HG03095 (cell line): ENCODE measurements at regions not wholly inside any gene's neighbourhood (a gene's known extent, or its start where the extent isn't known, plus 50 kb on each side); places are given as distances from the start of the nearest gene placed in this dataset.

Source experiments
- ATAC-seq: cut with Tn5 transposase; IDR thresholded peaks from one replicate; pipeline ENCODE4 v1.9.1; 2021; ENCODE audit warnings: moderate library complexity; ENCODE audit not compliant: unreplicated experiment

DNA sequence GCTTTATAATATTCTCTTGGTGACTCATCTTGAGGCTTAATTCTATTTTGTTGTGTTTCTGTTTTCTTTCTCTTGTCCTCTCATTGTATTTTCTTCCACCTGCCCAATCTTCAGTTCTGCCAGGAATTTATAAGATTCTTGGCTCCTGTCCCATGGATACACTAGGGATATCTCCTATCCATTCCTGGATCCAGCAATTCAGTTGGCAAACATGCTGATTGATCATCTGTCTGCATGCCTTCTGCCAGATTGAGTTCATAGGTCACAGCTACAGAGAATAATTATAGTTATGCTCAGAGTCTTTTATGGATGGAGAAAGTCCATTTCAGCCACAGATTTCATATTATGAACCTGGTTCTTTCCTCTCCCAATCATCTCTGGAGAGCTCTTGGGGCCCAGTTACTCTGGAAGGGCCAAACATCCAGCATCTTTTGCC, 140.4 kb upstream of the MAGI2 start:
- no peak for ATAC-seq

- no peak for ATAC-seq
These were observed 137.6 kb upstream of the MAGI2 start for GRCh38 chr7:79590916-79591623.

- no peak for ATAC-seq
These were observed 136.9 kb upstream of the MAGI2 start for GRCh38 chr7:79590391-79590790.

DNA sequence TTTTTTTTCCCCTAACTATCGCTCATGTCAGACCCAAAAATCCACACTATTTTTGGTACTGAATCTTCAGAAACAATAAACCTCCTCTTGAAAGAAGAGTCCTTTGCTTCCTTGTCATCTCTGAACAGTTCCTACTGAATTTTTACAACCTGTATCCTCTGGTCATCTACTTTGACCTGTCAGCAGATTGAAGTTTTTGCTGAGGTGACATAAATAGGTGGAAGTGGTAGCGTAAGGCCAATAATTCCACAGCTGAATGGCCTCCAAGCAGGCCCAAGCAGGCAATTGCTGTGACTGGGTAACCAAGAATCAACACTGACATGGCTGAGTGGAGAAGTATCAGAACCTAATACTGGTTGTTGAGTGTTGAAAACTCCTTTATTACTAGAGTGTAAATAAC, 117.4 kb upstream of the MAGI2 start:
- no peak for ATAC-seq

DNA sequence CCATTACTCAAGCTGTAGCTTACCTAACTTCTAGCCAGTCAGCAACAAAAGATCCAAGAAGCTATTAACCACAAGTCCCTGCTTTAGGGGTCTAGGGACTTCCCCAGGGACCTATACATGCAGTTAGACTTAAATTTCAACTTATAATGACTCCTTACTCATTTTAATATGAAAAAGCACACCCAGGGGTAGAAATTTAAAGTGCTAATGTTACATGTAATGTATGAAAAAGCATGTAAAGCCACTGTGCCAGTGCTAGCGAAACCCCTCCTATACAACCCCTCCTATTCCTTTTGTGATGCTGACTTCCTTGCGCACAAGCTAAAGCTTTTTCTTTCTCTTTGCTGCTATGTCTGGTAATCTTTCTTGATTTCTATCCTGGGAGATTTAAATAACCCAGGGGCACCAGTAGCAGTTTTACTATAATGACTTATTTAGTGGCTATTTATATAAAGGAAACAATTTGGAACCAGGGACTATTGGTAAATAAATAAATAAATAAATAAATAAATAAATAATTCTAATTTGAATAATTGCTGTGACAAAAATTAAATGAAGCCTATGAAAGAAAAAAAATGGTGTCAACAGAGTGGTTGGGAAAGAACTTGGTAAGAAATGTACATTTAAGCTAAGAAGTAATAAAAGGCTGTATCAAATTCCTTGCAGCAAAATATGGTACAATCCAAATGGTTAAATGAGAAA, 110.5 kb upstream of the MAGI2 start:
- no peak for ATAC-seq

DNA sequence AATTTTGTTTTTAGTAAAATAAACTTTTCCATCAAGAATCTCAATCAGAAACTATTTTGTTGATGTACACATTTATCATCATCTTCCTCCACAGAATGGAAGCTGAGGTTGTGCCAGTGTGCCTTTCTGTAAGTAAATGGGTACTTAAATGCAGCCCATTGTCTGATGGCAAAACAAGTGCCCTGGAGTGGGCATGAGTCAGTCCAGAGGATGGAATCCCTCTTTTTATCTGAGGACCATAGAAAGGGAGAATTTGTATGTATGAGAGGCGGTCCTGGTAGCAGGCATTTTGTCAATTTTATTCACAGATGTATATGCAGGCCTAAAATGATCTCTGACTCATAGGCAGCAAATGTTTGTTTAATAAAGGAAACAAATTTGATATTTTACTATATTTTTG, 102.1 kb upstream of the MAGI2 start:
- no peak for ATAC-seq

DNA sequence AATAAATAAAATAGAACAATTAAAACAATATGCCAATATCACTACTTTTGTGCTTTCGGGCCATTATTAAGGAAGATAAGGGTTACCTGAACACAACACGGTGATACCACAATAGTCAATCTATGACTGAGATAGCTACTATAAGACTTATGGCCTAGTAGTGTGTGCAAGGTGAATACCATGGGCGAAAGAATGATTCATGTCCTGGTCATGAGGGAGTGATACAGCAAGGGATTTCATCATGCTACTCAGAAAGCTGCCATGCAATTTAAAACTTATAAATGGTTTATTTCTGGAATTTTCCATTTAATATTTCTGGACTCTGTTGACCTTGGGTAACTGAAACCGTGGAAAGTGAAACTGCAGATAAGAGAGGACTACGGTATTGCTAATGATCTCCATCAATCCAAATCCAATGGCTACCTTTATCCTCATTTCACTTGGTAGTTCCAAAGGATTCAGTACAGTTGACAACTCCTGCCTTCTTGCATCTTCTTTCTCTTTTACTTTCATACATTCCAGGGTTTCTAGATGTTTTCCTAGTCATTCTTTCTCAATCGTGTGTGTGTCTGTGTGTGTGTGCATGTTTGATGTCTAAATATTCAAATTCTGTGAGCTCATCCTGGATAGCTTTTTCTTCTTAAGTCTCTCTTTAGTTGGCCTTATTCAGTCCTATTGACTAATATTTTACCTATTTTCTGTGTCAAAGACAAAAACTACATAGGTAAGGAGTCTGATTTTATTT, 100.5 kb upstream of the MAGI2 start:
- no peak for ATAC-seq

DNA sequence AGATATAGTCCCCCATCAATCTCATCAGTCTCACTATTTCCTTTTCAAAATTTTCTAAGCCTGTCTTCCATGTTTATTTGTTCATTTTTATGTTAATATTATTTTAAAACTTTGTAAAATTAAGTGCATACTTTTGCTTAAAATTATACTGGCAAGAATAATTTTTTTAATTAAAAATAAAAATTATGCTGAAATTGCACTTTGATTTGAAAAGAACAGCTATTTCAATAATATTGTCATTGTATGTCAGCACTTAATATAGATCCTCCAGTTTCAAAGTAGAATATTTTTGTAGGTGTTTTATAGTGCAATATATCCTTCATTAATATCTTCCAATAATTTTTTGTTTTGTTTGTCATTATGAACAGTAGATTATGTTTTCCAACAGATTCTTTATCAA, 99.0 kb upstream of the MAGI2 start:
- ATAC-seq: no peak

- no peak for ATAC-seq
These were observed 95.3 kb upstream of the MAGI2 start for GRCh38 chr7:79548727-79549126.

DNA sequence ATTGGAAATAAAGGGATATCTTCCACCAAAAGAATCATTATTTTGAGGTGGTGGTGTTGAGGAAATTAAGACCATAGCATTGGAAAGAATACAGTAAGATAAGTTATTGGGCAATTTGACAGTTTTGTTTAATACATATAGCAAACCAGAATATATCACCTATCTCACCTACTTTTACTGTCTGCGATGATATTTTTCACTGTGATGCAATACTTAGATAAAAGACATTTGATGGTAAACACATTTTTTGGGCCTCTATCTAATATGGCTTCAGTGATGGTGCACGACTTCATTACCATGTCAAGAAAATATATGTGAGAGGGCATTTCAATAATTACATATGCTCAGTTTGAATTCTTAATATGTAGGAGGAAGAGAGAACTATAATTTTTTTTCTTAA, 93.7 kb upstream of the MAGI2 start:
- ATAC-seq: no peak

DNA sequence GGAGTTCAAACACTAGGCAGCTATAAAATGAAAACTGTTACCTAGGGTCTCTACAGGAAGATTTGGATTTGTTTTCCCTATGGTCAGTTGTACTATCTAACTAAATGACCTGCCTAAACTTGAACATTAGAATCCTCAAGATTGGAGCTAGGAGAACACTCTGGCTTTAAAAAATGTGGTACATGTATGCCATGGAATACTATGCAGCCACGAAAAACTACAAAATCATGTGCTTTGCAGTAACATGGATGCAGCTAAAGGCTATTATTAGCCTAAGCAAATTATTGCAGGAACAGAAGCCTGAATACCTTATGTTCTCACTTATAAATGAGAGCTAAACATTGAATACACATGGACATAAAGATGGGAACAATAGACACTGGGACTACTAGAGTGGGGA, 87.1 kb upstream of the MAGI2 start:
- ATAC-seq: no peak

DNA sequence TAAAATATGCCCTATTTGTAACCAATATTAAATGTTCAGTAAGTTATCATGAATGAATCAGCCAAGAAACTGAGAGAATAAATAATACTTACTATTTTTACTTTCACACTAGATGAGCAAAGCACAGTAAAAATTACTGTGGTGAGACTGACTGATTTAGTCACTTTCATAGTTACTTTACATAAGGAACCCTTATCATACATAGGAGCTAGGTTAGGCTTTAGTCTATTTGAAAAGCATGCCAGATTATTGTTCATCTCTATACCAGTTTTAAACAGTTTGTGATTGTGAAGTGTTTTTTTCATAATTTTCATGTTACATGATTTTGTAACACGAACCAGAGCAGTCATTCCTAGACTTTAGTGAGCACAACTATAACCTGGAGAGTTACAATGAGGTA, 80.7 kb upstream of the MAGI2 start:
- no peak for ATAC-seq

DNA sequence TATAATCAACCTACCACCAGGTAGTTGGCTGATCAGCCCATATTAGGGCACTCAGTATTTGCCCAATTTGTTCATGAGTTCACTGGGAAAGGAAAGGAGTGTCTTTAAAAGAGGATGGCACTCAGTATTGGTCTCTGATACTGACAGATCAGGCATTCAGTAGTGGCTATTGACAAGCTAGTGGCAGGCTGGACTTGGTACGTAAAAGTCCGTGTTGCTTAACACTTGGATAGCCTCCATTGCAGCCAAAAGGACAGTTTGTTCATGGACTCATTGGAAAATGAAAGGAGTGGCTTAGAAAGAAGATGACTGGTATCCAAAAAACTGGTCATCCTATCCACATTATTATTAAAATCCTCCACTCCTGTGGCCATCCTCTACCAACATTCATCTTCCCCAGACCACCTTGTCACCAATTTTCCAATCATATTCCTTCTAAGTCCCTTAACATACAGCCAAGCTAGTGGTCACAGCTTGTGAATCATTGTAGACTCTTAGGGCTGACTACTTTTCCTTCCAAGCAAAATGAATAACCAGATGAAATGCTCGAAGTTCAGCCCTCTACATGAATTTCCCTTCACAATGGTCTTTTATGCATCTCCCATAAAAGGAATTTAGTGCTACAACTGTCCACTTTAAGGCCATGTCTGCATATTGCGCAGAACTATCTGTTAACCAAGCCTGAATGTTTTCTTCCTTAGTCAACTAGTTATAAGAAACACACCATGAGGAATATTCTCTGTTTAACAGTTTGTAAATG, 78.6 kb upstream of the MAGI2 start:
- ATAC-seq: no peak

- no peak for ATAC-seq
These were observed 77.6 kb upstream of the MAGI2 start for GRCh38 chr7:79531116-79531515.

GRCh38 chr7:79529881-79530235, 76.4 kb upstream of the MAGI2 start:
- ATAC-seq: no peak

GRCh38 chr7:79529214-79529880, 75.9 kb upstream of the MAGI2 start:
- no peak for ATAC-seq

DNA sequence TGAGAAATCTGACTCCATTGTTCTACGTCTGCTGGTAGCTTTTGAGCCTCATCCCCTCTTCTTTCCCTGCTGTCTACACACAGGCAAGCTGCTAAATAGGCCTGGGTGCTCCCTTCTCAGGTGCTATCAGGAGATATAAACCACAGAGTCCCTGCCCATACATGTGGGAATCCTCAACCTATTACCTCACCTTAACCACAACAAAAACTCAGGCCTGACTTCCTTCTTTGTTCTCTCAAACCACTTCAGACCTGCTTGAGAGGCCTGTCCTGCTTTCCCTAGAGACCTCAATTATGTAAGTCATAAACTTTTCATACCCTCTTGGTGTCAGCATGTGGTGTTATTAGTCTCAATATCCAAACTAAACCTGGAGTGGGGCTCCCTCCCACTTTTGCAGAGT, 75.0 kb upstream of the MAGI2 start:
- ATAC-seq: no peak

DNA sequence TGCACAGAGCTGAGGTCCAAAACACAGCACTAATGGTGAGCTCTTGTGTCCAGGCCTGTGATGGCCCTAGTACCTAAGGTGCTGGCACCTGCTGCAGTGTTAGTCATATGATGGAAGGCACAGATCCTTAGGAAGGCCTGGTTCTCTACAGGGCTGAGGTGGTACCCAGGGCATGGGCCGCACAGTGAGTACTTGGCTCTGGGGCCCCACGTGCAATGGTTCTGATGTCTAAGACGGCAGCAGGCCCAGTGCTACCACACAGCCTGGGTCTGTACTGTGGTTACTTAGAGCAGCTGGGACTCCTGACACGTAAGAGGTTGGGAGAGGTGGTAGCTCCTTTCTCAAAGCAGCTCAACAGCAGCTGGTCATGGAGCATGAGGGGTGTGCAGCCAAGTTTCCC, 70.6 kb upstream of the MAGI2 start:
- no peak for ATAC-seq

GRCh38 chr7:79523436-79523835, 70.0 kb upstream of the MAGI2 start:
- no peak for ATAC-seq

GRCh38 chr7:79520543-79520942, 67.1 kb upstream of the MAGI2 start:
- ATAC-seq: no peak

DNA sequence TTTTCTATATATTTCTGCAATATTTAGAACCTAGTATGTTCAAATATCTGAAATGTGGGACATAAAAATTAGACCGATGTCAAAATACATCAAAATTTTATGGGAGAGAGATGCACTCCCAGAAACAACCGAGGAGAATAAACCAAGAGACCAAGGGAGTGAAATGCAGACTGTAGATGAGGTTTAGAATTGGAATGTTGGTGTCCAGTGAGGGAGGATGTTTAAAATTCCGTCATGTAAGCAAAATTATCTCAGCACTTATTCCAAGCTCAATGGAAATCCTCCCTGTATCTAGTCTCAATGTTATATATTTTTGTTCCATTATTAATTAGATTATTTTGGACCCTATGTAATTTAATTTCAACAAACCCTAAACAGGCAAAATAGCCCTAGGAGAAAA, 61.9 kb upstream of the MAGI2 start:
- ATAC-seq: no peak
